PC-3 (cell line): ENCODE measurements at regions not wholly inside any gene's neighbourhood (a gene's known extent, or its start where the extent isn't known, plus 50 kb on each side); places are given as distances from the start of the nearest gene placed in this dataset.
"Not testable (repeated sequence)": the region's sequence is repeated elsewhere in the genome, so short reads cannot be mapped to it uniquely, and the experiment has no call there.

Experiments
- EZH2phosphoT487 ChIP-seq: fragments of 300-600 bp; sonication (generic); IDR thresholded peaks from 2 replicates; pipeline ENCODE4 v1.6.1; 2018; ENCODE audit warnings: mild to moderate bottlenecking, antibody characterized with exemption, low read length, borderline replicate concordance
- TF ChIP-seq, protein P1 (sequence below): fragments of 300-600 bp; sonication (generic); conservative IDR thresholded peaks from 2 replicates; pipeline ENCODE4 v1.5.1; 2017; ENCODE audit warnings: antibody characterized with exemption, low read depth, mild to moderate bottlenecking, low read length

- TF ChIP-seq, protein P1, sequence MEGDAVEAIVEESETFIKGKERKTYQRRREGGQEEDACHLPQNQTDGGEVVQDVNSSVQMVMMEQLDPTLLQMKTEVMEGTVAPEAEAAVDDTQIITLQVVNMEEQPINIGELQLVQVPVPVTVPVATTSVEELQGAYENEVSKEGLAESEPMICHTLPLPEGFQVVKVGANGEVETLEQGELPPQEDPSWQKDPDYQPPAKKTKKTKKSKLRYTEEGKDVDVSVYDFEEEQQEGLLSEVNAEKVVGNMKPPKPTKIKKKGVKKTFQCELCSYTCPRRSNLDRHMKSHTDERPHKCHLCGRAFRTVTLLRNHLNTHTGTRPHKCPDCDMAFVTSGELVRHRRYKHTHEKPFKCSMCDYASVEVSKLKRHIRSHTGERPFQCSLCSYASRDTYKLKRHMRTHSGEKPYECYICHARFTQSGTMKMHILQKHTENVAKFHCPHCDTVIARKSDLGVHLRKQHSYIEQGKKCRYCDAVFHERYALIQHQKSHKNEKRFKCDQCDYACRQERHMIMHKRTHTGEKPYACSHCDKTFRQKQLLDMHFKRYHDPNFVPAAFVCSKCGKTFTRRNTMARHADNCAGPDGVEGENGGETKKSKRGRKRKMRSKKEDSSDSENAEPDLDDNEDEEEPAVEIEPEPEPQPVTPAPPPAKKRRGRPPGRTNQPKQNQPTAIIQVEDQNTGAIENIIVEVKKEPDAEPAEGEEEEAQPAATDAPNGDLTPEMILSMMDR = not testable (repeated sequence)
- TF ChIP-seq EZH2phosphoT487 = not testable (repeated sequence)
Observed at GRCh38 chr7:73244782-73245311, 63.8 kb downstream of the NSUN5 start.
